NCI-H146 treated with DMSO at 0.1 percent for 48 hours (cell line): ENCODE measurements at regions not wholly inside any gene's neighbourhood (a gene's known extent, or its start where the extent isn't known, plus 50 kb on each side); places are given as distances from the start of the nearest gene placed in this dataset.

Source experiments
- DNase-seq: peaks from one replicate; lab custom pipeline; 2025; ENCODE audit not compliant: unreplicated experiment; lab: John Stamatoyannopoulos, UW

- no peak for DNase-seq
These were observed 1423.8 kb upstream of the MIR17HG start for GRCh38 chr13:89923736-89924135.

GRCh38 chr13:89925107-89925506, 1422.4 kb upstream of the MIR17HG start:
- DNase-seq = no peak

GRCh38 chr13:89930861-89931260, 1416.6 kb upstream of the MIR17HG start:
- no peak for DNase-seq

GRCh38 chr13:89932902-89933301, 1414.6 kb upstream of the MIR17HG start:
- DNase-seq = no peak

- DNase-seq = no peak
These were observed 1411.2 kb upstream of the MIR17HG start for GRCh38 chr13:89936256-89936655.

GRCh38 chr13:89937420-89937819, 1410.1 kb upstream of the MIR17HG start:
- DNase-seq = no peak

GRCh38 chr13:89940383-89940782, 1407.1 kb upstream of the MIR17HG start:
- DNase-seq = no peak

GRCh38 chr13:89943139-89943538, 1404.3 kb upstream of the MIR17HG start:
- no peak for DNase-seq

- no peak for DNase-seq
These were observed 1397.3 kb upstream of the MIR17HG start for GRCh38 chr13:89950225-89950624.

GRCh38 chr13:89951341-89951740, 1396.1 kb upstream of the MIR17HG start:
- no peak for DNase-seq

- DNase-seq = no peak
These were observed 1393.9 kb upstream of the MIR17HG start for GRCh38 chr13:89953581-89953980.

GRCh38 chr13:89955773-89956172, 1391.7 kb upstream of the MIR17HG start:
- DNase-seq = no peak

- no peak for DNase-seq
These were observed 1388.4 kb upstream of the MIR17HG start for GRCh38 chr13:89959074-89959473.

GRCh38 chr13:89965252-89965651, 1382.2 kb upstream of the MIR17HG start:
- no peak for DNase-seq

- no peak for DNase-seq
These were observed 1381.0 kb upstream of the MIR17HG start for GRCh38 chr13:89966524-89966923.

GRCh38 chr13:89967701-89968100, 1379.8 kb upstream of the MIR17HG start:
- no peak for DNase-seq

- no peak for DNase-seq
These were observed 1379.0 kb upstream of the MIR17HG start for GRCh38 chr13:89968470-89968869.

GRCh38 chr13:89970353-89970709, 1377.2 kb upstream of the MIR17HG start:
- no peak for DNase-seq

GRCh38 chr13:89977203-89977602, 1370.3 kb upstream of the MIR17HG start:
- no peak for DNase-seq

- no peak for DNase-seq
These were observed 1366.6 kb upstream of the MIR17HG start for GRCh38 chr13:89980896-89981295.

GRCh38 chr13:89982407-89983095, 1364.9 kb upstream of the MIR17HG start:
- DNase-seq = no peak

- no peak for DNase-seq
These were observed 1359.3 kb upstream of the MIR17HG start for GRCh38 chr13:89988206-89988605.

- no peak for DNase-seq
These were observed 1343.9 kb upstream of the MIR17HG start for GRCh38 chr13:90003566-90003965.
